ENCODE measurements at regions not wholly inside any gene's neighbourhood (a gene's known extent, or its start where the extent isn't known, plus 50 kb on each side); places are given as distances from the start of the nearest gene placed in this dataset.

- intact Hi-C loops (cut with DNase I): no loop called here
- no peaks in the 10 kb centered on the region for H3K9me3 ChIP-seq
- no peak for TF ChIP-seq CTCF (IDR thresholded peaks at IDR 0.05)
- no peak overlapping the region for H3K4me3 ChIP-seq
- DNase-seq (no peak), ATAC-seq (no peak)
- H3K27ac ChIP-seq: no peak overlapping the region
- H3K36me3 ChIP-seq: no peaks in the 10 kb centered on the region
- no peaks in the 10 kb centered on the region for H3K27me3 ChIP-seq
- H3K4me1 ChIP-seq: no peaks in the 10 kb centered on the region
Observed at GRCh38 chr18:34624551-34624950, 85.5 kb upstream of the DTNA start.

DNA sequence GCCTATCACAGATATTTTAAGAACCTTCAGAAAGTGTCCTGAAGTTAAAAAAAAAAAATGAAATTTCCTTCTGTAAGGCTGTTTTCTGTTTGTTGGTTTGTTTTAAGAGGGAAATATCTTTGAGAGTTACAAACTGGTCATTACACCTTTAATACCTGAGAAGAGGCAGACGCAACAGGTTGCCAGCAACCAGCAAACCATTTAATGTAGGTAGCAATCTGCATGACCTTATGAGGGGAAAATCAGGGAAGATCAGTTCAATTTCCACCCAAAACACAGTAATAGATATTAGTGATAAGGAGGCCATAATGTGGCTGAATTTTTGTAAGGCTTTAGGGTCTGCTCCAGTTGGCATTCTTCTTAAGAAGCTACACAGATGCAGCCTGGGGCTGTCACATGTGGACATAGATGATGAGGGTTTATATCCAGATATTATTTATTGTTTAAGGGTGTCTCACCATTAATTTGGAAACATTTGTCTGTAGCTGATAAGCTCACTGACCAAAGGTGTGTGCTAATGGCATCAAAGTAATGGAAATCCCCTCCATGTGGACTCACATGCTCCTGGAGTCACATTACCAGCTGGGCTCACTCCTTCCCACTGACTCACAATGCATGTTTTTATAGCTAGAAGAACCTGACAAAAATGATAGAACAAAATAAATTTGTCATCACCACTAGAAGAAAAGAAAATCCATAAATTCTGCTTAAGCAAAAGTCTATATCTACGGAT, 83.5 kb upstream of the DTNA start:
- ATAC-seq (no peak), DNase-seq (no peak)
- intact Hi-C loops (cut with DNase I): no loop called here
- Histone ChIP-seq H3K27me3 (no peaks in the 10 kb centered on the region), H3K4me3 (no peak overlapping the region), H3K27ac (no peak overlapping the region), H3K9me3 (no peaks in the 10 kb centered on the region), H3K4me1 (no peaks in the 10 kb centered on the region), H3K36me3 (no peaks in the 10 kb centered on the region)
- TF ChIP-seq CTCF (IDR thresholded peaks at IDR 0.05): no peak

DNA sequence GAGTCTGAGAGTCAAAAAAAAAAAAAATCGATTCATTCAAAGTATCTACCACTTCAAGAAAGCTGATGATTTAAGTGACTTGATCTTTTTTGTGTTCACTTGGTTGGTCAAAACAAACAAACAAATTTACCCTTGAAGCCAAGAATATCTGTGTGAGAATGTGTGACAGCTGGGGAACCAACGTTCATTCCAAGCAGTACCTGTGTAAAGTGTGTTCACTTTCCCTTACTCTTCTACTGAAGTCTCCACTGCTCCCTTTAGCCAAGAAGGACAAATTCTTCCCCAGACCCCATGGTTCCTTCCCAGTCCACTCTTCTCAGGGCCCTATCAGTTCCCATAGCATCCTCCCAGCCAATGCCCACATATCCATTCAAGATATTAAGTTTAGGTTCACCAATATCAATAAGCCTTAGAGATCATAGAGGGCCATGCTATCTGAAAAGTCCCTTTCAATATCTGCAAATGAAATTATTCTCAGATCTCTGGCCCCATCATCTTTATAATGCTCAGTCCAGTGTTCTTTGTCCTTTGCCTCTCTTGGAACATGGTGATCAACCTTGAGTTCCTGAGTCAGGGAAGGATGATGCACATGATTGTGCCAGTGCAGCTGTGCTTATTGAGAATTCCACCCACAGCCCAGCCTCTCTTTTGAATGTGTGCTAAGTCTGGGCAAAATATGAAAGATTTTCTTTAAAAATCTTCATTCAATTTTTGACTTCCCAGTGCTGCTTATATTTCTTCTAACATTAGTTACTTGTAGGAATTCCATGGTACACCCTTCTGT, 82.8 kb upstream of the DTNA start:
- Histone ChIP-seq H3K9me3 (no peaks in the 10 kb centered on the region), H3K36me3 (no peaks in the 10 kb centered on the region), H3K4me3 (no peak overlapping the region), H3K27ac (no peak overlapping the region), H3K27me3 (no peaks in the 10 kb centered on the region), H3K4me1 (no peaks in the 10 kb centered on the region)
- no peak for TF ChIP-seq CTCF (IDR thresholded peaks at IDR 0.05)
- ATAC-seq (no peak), DNase-seq (no peak)
- intact Hi-C loops (cut with DNase I): no loop called here

DNA sequence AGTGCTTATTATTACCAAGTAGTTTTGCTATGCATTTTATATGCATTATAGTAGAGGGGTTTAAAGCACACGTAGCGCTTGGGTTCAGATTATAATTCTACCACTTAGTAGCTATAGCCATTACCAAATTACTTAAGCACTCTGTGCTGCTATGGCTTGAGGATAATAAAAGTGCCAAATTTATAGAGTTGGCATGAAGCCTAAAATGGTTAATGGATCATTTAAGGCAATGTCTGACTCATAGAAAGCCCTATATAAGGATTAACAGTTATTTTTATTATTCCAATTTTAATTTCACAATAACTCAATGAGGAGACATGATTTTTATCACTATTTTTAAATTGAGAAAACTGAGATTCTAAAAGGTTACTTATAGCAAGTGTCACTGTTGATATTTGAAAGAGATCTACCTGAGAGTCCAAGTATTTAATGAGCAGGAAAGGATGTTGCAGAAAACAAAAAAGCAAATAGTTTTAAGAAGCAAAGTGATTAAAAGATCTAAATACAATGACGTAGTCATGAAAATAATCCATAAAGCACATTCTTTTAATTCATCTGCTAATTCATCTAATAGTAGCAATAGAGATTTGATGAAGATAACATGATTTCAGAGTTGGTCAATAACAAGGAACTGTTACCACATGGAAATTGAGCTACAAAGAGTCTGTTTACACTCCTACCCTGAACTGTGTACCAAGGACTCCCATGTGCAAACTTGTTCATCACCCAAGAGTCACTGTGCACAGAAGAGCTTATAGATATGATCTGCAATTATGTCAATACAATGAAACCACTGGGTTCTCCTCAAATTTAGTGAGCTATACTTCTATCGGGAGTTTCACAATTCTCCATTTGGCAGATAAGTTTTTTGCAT, 78.8 kb upstream of the DTNA start:
- TF ChIP-seq CTCF (IDR thresholded peaks at IDR 0.05): no peak

GRCh38 chr18:34632321-34632720, 77.8 kb upstream of the DTNA start:
- no peaks in the 10 kb centered on the region for H3K27me3 ChIP-seq
- no peaks in the 10 kb centered on the region for H3K36me3 ChIP-seq
- no peak overlapping the region for H3K4me3 ChIP-seq
- H3K4me1 ChIP-seq: no peaks in the 10 kb centered on the region
- ATAC-seq (no peak), DNase-seq (no peak)
- TF ChIP-seq CTCF (IDR thresholded peaks at IDR 0.05): no peak
- no peaks in the 10 kb centered on the region for H3K9me3 ChIP-seq
- intact Hi-C loops (cut with DNase I): no loop called here
- no peak overlapping the region for H3K27ac ChIP-seq

More for the DNA sequence above, 78.8 kb upstream of the DTNA start:
- no peak for DNase-seq
- H3K27ac ChIP-seq: no peak overlapping the region
- H3K4me1 ChIP-seq: no peaks in the 10 kb centered on the region
- H3K27me3 ChIP-seq: no peaks in the 10 kb centered on the region
- intact Hi-C loops (cut with DNase I): no loop called here
- no peaks in the 10 kb centered on the region for H3K9me3 ChIP-seq
- H3K4me3 ChIP-seq: no peak overlapping the region
- ATAC-seq: no peak
- H3K36me3 ChIP-seq: no peaks in the 10 kb centered on the region

Data from upper lobe of right lung (tissue), 1 donor.